Parathyroid adenoma (tissue), 2 donors: ENCODE measurements at regions not wholly inside any gene's neighbourhood (a gene's known extent, or its start where the extent isn't known, plus 50 kb on each side); places are given as distances from the start of the nearest gene placed in this dataset.

Experiments used
- H2AFZ ChIP-seq: fragments of 300-600 bp; sonication (generic); one replicate; pipeline ENCODE4 v1.7.0; 2017; ENCODE audit warnings: antibody characterized with exemption, mild to moderate bottlenecking
- H3K27ac ChIP-seq: fragments of 300-600 bp; sonication (generic); one replicate; pipeline ENCODE4 v1.7.0; 2017
- H3K27me3 ChIP-seq: fragments of 300-600 bp; sonication (generic); one replicate; pipeline ENCODE4 v1.7.0; 2017; ENCODE audit warnings: low read length; ENCODE audit not compliant: control insufficient read depth, insufficient read depth
- H3K36me3 ChIP-seq: fragments of 300-600 bp; sonication (generic); one replicate; pipeline ENCODE4 v1.7.0; 2017; ENCODE audit warnings: low read length; ENCODE audit not compliant: control insufficient read depth, insufficient read depth
- H3K4me1 ChIP-seq: fragments of 300-600 bp; sonication (generic); one replicate; pipeline ENCODE4 v1.7.0; 2017; ENCODE audit warnings: control low read depth
- H3K4me2 ChIP-seq: fragments of 300-600 bp; sonication (generic); one replicate; pipeline ENCODE4 v1.7.0; 2017; ENCODE audit warnings: low read length
- H3K4me3 ChIP-seq: fragments of 300-600 bp; sonication (generic); one replicate; pipeline ENCODE4 v1.7.0; 2017; ENCODE audit warnings: low read depth, low read length
- H3K79me2 ChIP-seq: fragments of 300-600 bp; sonication (generic); one replicate; pipeline ENCODE4 v1.7.0; 2017; ENCODE audit warnings: control low read depth
- H3K9ac ChIP-seq: fragments of 300-600 bp; sonication (generic); one replicate; pipeline ENCODE4 v1.7.0; 2017; ENCODE audit warnings: mild to moderate bottlenecking
- H3K9me3 ChIP-seq: fragments of 300-600 bp; sonication (generic); one replicate; pipeline ENCODE4 v1.7.0; 2017; ENCODE audit warnings: low read length; ENCODE audit not compliant: control insufficient read depth
- CTCF ChIP-seq: fragments of 300-600 bp; sonication (generic); IDR thresholded peaks from one replicate; pipeline ENCODE4 v1.7.0; 2017; ENCODE audit warnings: antibody characterized with exemption, mild to moderate bottlenecking
- donor health status: primary hyperparathyroidism.

- no peaks in the 10 kb centered on the region for H3K4me1 ChIP-seq
- H3K79me2 ChIP-seq = no peaks in the 10 kb centered on the region
- no peak for TF ChIP-seq CTCF
- H3K9me3 ChIP-seq = no peaks in the 10 kb centered on the region
- H3K36me3 ChIP-seq = no peaks in the 10 kb centered on the region
- H3K4me2 ChIP-seq = no peak overlapping the region
- no peak overlapping the region for H3K27ac ChIP-seq
- H3K27me3 ChIP-seq = no peaks in the 10 kb centered on the region
- H3K9ac ChIP-seq = no peak overlapping the region
- H2AFZ ChIP-seq = no peak overlapping the region
- H3K4me3 ChIP-seq = no peak overlapping the region
Observed at GRCh38 chr9:135375001-135375400, 104.6 kb upstream of the PPP1R26 start.

GRCh38 chr9:135376511-135377265 lies 102.9 kb upstream of the PPP1R26 start:
- H2AFZ ChIP-seq = no peak overlapping the region
- H3K36me3 ChIP-seq = no peaks in the 10 kb centered on the region
- no peaks in the 10 kb centered on the region for H3K9me3 ChIP-seq
- no peaks in the 10 kb centered on the region for H3K27me3 ChIP-seq
- no peak overlapping the region for H3K4me3 ChIP-seq
- H3K4me1 ChIP-seq = no peaks in the 10 kb centered on the region
- no peak overlapping the region for H3K9ac ChIP-seq
- no peak overlapping the region for H3K27ac ChIP-seq
- no peak overlapping the region for H3K4me2 ChIP-seq
- TF ChIP-seq CTCF = no peak
- no peaks in the 10 kb centered on the region for H3K79me2 ChIP-seq

GRCh38 chr9:135377431-135377830 lies 102.2 kb upstream of the PPP1R26 start:
- no peaks in the 10 kb centered on the region for H3K27me3 ChIP-seq

GRCh38 chr9:135378751-135379150 lies 100.8 kb upstream of the PPP1R26 start:
- H3K9me3 ChIP-seq = no peaks in the 10 kb centered on the region
- TF ChIP-seq CTCF = no peak
- H3K79me2 ChIP-seq = no peaks in the 10 kb centered on the region
- H3K27me3 ChIP-seq = no peaks in the 10 kb centered on the region
- H3K4me2 ChIP-seq = no peak overlapping the region
- no peak overlapping the region for H3K4me3 ChIP-seq
- no peak overlapping the region for H3K27ac ChIP-seq
- H3K36me3 ChIP-seq = no peaks in the 10 kb centered on the region
- H3K4me1 ChIP-seq = no peaks in the 10 kb centered on the region
- no peak overlapping the region for H2AFZ ChIP-seq
- H3K9ac ChIP-seq = no peak overlapping the region

More at GRCh38 chr9:135377431-135377830, 102.2 kb upstream of the PPP1R26 start:
- no peak overlapping the region for H3K4me3 ChIP-seq
- no peak overlapping the region for H3K27ac ChIP-seq
- no peak overlapping the region for H2AFZ ChIP-seq
- no peak overlapping the region for H3K9ac ChIP-seq
- H3K79me2 ChIP-seq = no peaks in the 10 kb centered on the region
- no peak for TF ChIP-seq CTCF
- no peak overlapping the region for H3K4me2 ChIP-seq
- H3K9me3 ChIP-seq = no peaks in the 10 kb centered on the region
- no peaks in the 10 kb centered on the region for H3K4me1 ChIP-seq
- H3K36me3 ChIP-seq = no peaks in the 10 kb centered on the region
